ENCODE measurements at regions not wholly inside any gene's neighbourhood (a gene's known extent, or its start where the extent isn't known, plus 50 kb on each side); places are given as distances from the start of the nearest gene placed in this dataset.

DNA sequence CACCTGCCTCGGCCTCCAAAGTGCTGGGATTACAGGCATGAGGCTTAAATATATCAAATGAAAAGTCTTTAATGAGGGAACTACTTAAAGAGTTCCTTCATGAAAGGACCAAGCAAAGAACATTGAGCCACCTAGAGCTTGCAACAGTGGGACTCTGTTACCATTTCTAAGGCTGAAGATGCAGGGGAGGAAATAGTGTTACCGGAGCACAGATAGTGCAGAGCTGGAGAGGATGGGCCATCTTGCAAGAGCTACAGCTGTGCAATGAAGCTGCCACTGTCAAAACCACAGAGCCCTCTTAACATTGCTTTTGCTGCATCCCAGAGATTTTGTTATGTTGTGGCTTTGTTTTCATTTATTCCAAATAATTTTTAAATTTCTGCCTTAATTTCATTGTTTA lies 77.1 kb upstream of the NAA35 start:
- no peak for TF ChIP-seq POLR2AphosphoS5 (IDR thresholded peaks at IDR 0.05; ENCODE audit: insufficient read depth in 1 of 2, low read depth in 1 of 2)
- TF ChIP-seq, protein P1, sequence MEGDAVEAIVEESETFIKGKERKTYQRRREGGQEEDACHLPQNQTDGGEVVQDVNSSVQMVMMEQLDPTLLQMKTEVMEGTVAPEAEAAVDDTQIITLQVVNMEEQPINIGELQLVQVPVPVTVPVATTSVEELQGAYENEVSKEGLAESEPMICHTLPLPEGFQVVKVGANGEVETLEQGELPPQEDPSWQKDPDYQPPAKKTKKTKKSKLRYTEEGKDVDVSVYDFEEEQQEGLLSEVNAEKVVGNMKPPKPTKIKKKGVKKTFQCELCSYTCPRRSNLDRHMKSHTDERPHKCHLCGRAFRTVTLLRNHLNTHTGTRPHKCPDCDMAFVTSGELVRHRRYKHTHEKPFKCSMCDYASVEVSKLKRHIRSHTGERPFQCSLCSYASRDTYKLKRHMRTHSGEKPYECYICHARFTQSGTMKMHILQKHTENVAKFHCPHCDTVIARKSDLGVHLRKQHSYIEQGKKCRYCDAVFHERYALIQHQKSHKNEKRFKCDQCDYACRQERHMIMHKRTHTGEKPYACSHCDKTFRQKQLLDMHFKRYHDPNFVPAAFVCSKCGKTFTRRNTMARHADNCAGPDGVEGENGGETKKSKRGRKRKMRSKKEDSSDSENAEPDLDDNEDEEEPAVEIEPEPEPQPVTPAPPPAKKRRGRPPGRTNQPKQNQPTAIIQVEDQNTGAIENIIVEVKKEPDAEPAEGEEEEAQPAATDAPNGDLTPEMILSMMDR (IDR thresholded peaks at IDR 0.05), result no peak

Data from vagina (tissue), 2 donors.